ENCODE measurements at regions not wholly inside any gene's neighbourhood (a gene's known extent, or its start where the extent isn't known, plus 50 kb on each side); places are given as distances from the start of the nearest gene placed in this dataset.

DNA sequence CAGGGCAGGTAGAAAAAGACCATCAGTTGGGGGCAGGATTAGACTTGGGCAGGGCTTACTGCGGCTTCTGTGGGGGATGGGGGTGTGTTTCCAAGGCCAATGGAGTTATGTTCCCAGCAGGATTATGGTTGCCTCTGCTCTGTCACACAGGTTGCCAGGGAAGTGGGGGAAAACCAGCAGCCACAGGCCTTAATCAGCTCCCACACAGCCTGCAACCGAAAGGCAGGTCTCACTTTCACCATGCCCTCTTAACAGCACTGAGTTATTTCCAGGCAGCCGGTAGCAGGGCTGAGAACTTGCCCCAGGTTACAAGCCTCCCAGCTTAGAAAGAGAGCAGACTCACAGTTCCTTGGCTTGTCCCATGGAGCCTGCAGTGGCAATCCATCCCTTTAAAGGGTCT lies 205.5 kb downstream of the FGF10 start:
- no peak for TF ChIP-seq POLR2A (IDR thresholded peaks at IDR 0.05; ENCODE audit: low read length)
- TF ChIP-seq GATA1 (IDR thresholded peaks at IDR 0.05; ENCODE audit: low read depth, low read length), result no peak
